Colonic mucosa (tissue), 4 donors: ENCODE measurements at regions not wholly inside any gene's neighbourhood (a gene's known extent, or its start where the extent isn't known, plus 50 kb on each side); places are given as distances from the start of the nearest gene placed in this dataset.

Source experiments
- DNase-seq: peaks from one replicate; pipeline ENCODE4 v3.0.0-alpha.2; 2020
- H3K27ac ChIP-seq: fragments of 200-600 bp; one replicate; pipeline ENCODE4 v1.8.0; 2021
- H3K27me3 ChIP-seq: fragments of 200-600 bp; one replicate; pipeline ENCODE4 v1.8.0; 2021
- H3K36me3 ChIP-seq: fragments of 200-600 bp; one replicate; pipeline ENCODE4 v1.8.0; 2021
- H3K4me1 ChIP-seq: fragments of 200-600 bp; one replicate; pipeline ENCODE4 v1.8.0; 2021; ENCODE audit warnings: mild to moderate bottlenecking
- H3K4me3 ChIP-seq: fragments of 200-600 bp; one replicate; pipeline ENCODE4 v1.8.0; 2021
- H3K9ac ChIP-seq, 2 donors: one replicate each; pipeline ENCODE4 v1.7.0; 2013; ENCODE audit warnings: control low read depth in 2 of 2, low read depth in 2 of 2, low read length in 2 of 2
- H3K9me3 ChIP-seq: fragments of 200-600 bp; one replicate; pipeline ENCODE4 v1.8.0; 2021
- intact Hi-C: fragments of 100-400 bp; cut with DNase I; formaldehyde crosslinking; loops from one replicate; pipeline ENCODE4 v1.14.1; 2022
- TF ChIP-seq, protein P1 (sequence below): fragments of 200-600 bp; IDR thresholded peaks from one replicate; pipeline ENCODE4 v1.8.0; 2022; ENCODE audit warnings: antibody characterized with exemption, mild to moderate bottlenecking
- donor health status: healthy.
- donor health status: DM: no; HTN: no; CAD: no.
- donor health status: DM: no; HTN: no; CAD: no.

DNA sequence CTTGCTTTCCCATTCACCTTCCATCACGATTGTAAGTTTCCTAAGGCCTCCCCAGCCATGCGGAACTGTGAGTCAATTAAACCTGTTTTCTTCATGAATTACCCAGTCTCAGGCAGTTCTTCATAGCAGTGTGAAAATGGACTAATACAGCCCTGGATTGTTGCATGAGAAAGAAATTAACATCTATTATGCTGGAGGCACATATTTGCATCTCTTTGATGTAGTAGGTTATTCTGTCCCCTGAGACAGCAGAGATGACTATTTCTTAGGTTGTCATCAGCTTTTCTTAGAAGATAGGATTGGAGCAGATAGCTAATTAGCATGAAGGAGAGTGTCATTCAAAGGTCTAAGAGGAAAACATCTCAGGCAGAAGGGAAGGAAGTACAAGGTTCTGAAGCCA lies 166.2 kb downstream of the OMA1 start:
- Histone ChIP-seq H3K4me1 (no peaks in the 10 kb centered on the region), H3K4me3 (no peak overlapping the region), H3K36me3 (no peaks in the 10 kb centered on the region), H3K9me3 (no peaks in the 10 kb centered on the region), H3K27ac (no peak overlapping the region), H3K9ac (no peak overlapping the region), H3K27me3 (no peaks in the 10 kb centered on the region)
- no peak for DNase-seq
- TF ChIP-seq, protein P1, sequence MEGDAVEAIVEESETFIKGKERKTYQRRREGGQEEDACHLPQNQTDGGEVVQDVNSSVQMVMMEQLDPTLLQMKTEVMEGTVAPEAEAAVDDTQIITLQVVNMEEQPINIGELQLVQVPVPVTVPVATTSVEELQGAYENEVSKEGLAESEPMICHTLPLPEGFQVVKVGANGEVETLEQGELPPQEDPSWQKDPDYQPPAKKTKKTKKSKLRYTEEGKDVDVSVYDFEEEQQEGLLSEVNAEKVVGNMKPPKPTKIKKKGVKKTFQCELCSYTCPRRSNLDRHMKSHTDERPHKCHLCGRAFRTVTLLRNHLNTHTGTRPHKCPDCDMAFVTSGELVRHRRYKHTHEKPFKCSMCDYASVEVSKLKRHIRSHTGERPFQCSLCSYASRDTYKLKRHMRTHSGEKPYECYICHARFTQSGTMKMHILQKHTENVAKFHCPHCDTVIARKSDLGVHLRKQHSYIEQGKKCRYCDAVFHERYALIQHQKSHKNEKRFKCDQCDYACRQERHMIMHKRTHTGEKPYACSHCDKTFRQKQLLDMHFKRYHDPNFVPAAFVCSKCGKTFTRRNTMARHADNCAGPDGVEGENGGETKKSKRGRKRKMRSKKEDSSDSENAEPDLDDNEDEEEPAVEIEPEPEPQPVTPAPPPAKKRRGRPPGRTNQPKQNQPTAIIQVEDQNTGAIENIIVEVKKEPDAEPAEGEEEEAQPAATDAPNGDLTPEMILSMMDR = no peak
- intact Hi-C loops = no loop called here

- no peaks in the 10 kb centered on the region for H3K4me1 ChIP-seq
- TF ChIP-seq, protein P1 = no peak
- intact Hi-C loops = no loop called here
- H3K36me3 ChIP-seq = no peaks in the 10 kb centered on the region
- H3K9me3 ChIP-seq = no peaks in the 10 kb centered on the region
- no peak overlapping the region for H3K9ac ChIP-seq
- no peak overlapping the region for H3K27ac ChIP-seq
- no peak for DNase-seq
- H3K4me3 ChIP-seq = no peak overlapping the region
- no peaks in the 10 kb centered on the region for H3K27me3 ChIP-seq
Observed at GRCh38 chr1:58367217-58367616, 179.3 kb downstream of the OMA1 start.

- no peak overlapping the region for H3K4me3 ChIP-seq
- TF ChIP-seq, protein P1 = no peak
- H3K27me3 ChIP-seq = no peaks in the 10 kb centered on the region
- intact Hi-C loops = no loop called here
- H3K4me1 ChIP-seq = no peaks in the 10 kb centered on the region
- no peak overlapping the region for H3K27ac ChIP-seq
- no peaks in the 10 kb centered on the region for H3K9me3 ChIP-seq
- no peak overlapping the region for H3K9ac ChIP-seq
- no peak for DNase-seq
- H3K36me3 ChIP-seq = no peaks in the 10 kb centered on the region
Observed at GRCh38 chr1:58365328-58365727, 181.2 kb downstream of the OMA1 start.

GRCh38 chr1:58363585-58363984 lies 182.9 kb downstream of the OMA1 start:
- TF ChIP-seq, protein P1 = no peak
- Histone ChIP-seq H3K36me3 (no peaks in the 10 kb centered on the region), H3K4me3 (no peak overlapping the region), H3K9me3 (no peaks in the 10 kb centered on the region), H3K27me3 (no peaks in the 10 kb centered on the region), H3K27ac (no peak overlapping the region), H3K9ac (no peak overlapping the region), H3K4me1 (no peaks in the 10 kb centered on the region)
- no peak for DNase-seq
- intact Hi-C loops = no loop called here

DNA sequence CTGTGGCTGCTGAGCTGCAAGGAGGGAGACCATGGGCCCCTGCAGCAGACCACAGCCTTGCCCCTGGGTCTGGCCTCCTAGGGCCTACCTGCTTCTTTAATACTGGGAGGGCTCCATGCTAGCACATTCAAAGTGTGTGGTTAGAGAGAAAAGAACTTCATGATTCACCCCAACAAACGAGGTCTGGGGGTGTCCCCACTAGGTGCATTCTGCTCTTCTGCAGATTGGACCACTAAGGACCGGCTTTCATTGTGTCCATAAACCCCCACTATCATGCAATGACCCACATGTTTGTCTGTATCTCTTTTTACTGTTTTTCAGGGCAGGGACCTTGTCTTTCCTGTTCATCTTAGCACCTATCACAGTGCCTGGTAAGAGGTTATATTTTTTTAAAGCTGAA lies 185.4 kb downstream of the OMA1 start:
- no peaks in the 10 kb centered on the region for H3K27me3 ChIP-seq

More for the DNA sequence above, 185.4 kb downstream of the OMA1 start:
- no peak for DNase-seq
- Histone ChIP-seq H3K4me1 (no peaks in the 10 kb centered on the region), H3K9ac (no peak overlapping the region), H3K36me3 (no peaks in the 10 kb centered on the region), H3K27ac (no peak overlapping the region), H3K4me3 (no peak overlapping the region), H3K9me3 (no peaks in the 10 kb centered on the region)
- intact Hi-C loops = no loop called here
- TF ChIP-seq, protein P1 = no peak
